ENCODE measurements at regions not wholly inside any gene's neighbourhood (a gene's known extent, or its start where the extent isn't known, plus 50 kb on each side); places are given as distances from the start of the nearest gene placed in this dataset.

- intact Hi-C loops (cut with DNase I; ENCODE audit: low total_unique reads): no loop called here
- Histone ChIP-seq H3K4me3 (no peak overlapping the region), H3K4me1 (no peaks in the 10 kb centered on the region), H3K27ac (no peak overlapping the region), H3K27me3 (no peaks in the 10 kb centered on the region), H3K36me3 (no peaks in the 10 kb centered on the region), H3K9me3 (no peaks in the 10 kb centered on the region)
- TF ChIP-seq CTCF (IDR thresholded peaks at IDR 0.05): no peak
- DNase-seq: no peak
Measured at GRCh38 chr4:148716431-148717052, 274.3 kb upstream of the NR3C2 start.

DNA sequence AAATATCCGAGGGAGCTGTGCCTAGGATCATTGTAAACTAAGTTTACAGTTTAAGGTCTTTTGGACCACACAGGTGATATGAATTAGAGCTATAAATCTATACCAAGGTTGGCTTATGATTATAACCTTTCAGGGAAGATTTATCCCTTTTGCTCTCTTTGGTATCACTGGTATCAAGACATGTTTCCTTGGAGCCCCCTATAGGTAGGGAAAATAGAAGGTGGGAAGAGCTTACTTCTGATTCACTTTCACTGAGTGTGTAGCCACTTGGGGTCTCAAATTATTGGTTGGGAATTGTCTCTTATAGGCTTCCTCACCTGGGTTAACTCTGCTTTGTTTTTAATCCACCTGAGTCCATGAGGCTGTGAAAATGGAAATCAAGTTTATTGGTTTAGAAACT lies 262.1 kb upstream of the NR3C2 start:
- Histone ChIP-seq H3K4me3 (no peak overlapping the region), H3K9me3 (no peaks in the 10 kb centered on the region), H3K27me3 (no peaks in the 10 kb centered on the region), H3K36me3 (no peaks in the 10 kb centered on the region), H3K4me1 (no peaks in the 10 kb centered on the region), H3K27ac (no peak overlapping the region)
- intact Hi-C loops (cut with DNase I; ENCODE audit: low total_unique reads): no loop called here
- no peak for DNase-seq
- no peak for TF ChIP-seq CTCF (IDR thresholded peaks at IDR 0.05)

DNA sequence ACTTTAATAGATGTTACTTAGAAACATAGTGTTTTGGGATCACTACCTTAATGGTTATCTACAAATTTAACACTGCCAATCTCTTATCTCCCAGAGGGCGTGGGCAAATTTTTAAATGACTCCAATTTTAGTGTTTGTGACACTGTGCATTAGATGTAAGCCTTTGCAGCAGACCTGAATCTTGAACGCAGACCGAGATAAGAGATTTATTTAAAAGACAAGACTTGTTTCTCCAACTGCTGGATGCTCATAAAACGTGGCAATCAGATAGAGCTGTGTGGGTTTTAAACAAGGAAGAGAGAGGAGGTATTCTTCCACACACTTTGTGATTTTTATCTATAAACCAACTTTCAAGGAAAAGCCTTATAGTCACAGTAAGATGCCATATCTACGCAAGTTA lies 252.5 kb upstream of the NR3C2 start:
- Histone ChIP-seq H3K4me3 (no peak overlapping the region), H3K4me1 (no peaks in the 10 kb centered on the region), H3K36me3 (no peaks in the 10 kb centered on the region), H3K27me3 (no peaks in the 10 kb centered on the region), H3K27ac (no peak overlapping the region), H3K9me3 (no peaks in the 10 kb centered on the region)
- intact Hi-C loops (cut with DNase I; ENCODE audit: low total_unique reads): no loop called here
- TF ChIP-seq CTCF (IDR thresholded peaks at IDR 0.05): no peak
- no peak for DNase-seq

- no peaks in the 10 kb centered on the region for H3K4me1 ChIP-seq
- no peaks in the 10 kb centered on the region for H3K36me3 ChIP-seq
- H3K27ac ChIP-seq: no peak overlapping the region
- intact Hi-C loops (cut with DNase I; ENCODE audit: low total_unique reads): no loop called here
- TF ChIP-seq CTCF (IDR thresholded peaks at IDR 0.05): no peak
- no peaks in the 10 kb centered on the region for H3K9me3 ChIP-seq
- DNase-seq: no peak
- H3K4me3 ChIP-seq: no peak overlapping the region
- H3K27me3 ChIP-seq: no peaks in the 10 kb centered on the region
Measured at GRCh38 chr4:148693913-148694649, 251.9 kb upstream of the NR3C2 start.

DNA sequence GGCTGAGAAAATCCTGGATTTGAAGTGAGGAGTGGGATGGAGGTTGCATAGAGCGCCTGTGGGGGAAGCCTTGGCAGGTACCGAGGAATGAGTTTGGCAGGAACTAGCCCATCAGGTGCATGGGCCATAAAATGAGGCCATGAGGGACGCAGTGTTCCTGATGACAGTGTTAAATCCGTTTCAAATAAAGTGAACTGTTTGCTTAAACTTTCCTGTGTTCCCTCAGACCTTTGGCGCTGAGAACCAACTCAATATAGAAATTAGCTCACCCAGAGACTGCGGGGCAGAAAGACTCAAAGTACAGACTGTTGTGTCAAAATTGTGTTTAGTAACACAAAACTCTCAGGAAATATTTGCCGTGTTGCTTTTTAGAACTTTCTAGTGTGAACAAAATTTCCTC lies 250.0 kb upstream of the NR3C2 start:
- no peak for DNase-seq

More for the DNA sequence above, 250.0 kb upstream of the NR3C2 start:
- Histone ChIP-seq H3K4me1 (no peaks in the 10 kb centered on the region), H3K9me3 (no peaks in the 10 kb centered on the region), H3K27me3 (no peaks in the 10 kb centered on the region), H3K36me3 (no peaks in the 10 kb centered on the region), H3K4me3 (no peak overlapping the region), H3K27ac (no peak overlapping the region)
- intact Hi-C loops (cut with DNase I; ENCODE audit: low total_unique reads): no loop called here
- TF ChIP-seq CTCF (IDR thresholded peaks at IDR 0.05): no peak

Data from tibial artery (tissue), 4 donors.